Hematopoietic multipotent progenitor cell (in vitro differentiated cells): ENCODE measurements at regions not wholly inside any gene's neighbourhood (a gene's known extent, or its start where the extent isn't known, plus 50 kb on each side); places are given as distances from the start of the nearest gene placed in this dataset.
A peak's percentile ranks its signal among the peaks of the same experiment; 100 is the strongest.

Experiments used
- DNase-seq, 3 donors: peaks; one replicate each; pipeline ENCODE4 v3.0.0-alpha.2; 2011 to 2015; ENCODE audit warnings: low read depth in 2 of 3, low spot score in 2 of 3

- DNase-seq = no peak
These were observed 302.9 kb downstream of the ZNF536 start for GRCh38 chr19:30675086-30675485.

- DNase-seq = no peak
These were observed 302.5 kb downstream of the ZNF536 start for GRCh38 chr19:30674656-30675055.

- no peak for DNase-seq
These were observed 301.2 kb downstream of the ZNF536 start for GRCh38 chr19:30673336-30673735.

- DNase-seq = no peak
These were observed 300.7 kb downstream of the ZNF536 start for GRCh38 chr19:30672926-30673325.

GRCh38 chr19:30671622-30672051, 299.5 kb downstream of the ZNF536 start:
- no peak for DNase-seq

- DNase-seq = no peak
These were observed 299.1 kb downstream of the ZNF536 start for GRCh38 chr19:30671367-30671619.

- no peak for DNase-seq
These were observed 298.6 kb downstream of the ZNF536 start for GRCh38 chr19:30670562-30671366.

- DNase-seq = no peak
These were observed 297.8 kb downstream of the ZNF536 start for GRCh38 chr19:30670011-30670329.

- DNase-seq = peak in 2 of 3 donors; percentile 35 to 58
These were observed 297.3 kb downstream of the ZNF536 start for GRCh38 chr19:30669329-30670010.

- no peak for DNase-seq
These were observed 296.5 kb downstream of the ZNF536 start for GRCh38 chr19:30668521-30669155.

GRCh38 chr19:30667746-30668145, 295.6 kb downstream of the ZNF536 start:
- DNase-seq = no peak

- DNase-seq = no peak
These were observed 295.0 kb downstream of the ZNF536 start for GRCh38 chr19:30667227-30667626.

GRCh38 chr19:30666301-30666803, 294.2 kb downstream of the ZNF536 start:
- peak in 2 of 3 donors; percentile 35 to 53 for DNase-seq

GRCh38 chr19:30665449-30665848, 293.3 kb downstream of the ZNF536 start:
- DNase-seq = no peak

- DNase-seq = no peak
These were observed 291.5 kb downstream of the ZNF536 start for GRCh38 chr19:30663611-30664174.

- no peak for DNase-seq
These were observed 290.2 kb downstream of the ZNF536 start for GRCh38 chr19:30662211-30662861.

- DNase-seq = no peak
These were observed 287.5 kb downstream of the ZNF536 start for GRCh38 chr19:30659638-30660037.

- DNase-seq = no peak
These were observed 284.4 kb downstream of the ZNF536 start for GRCh38 chr19:30656520-30657100.

- DNase-seq = no peak
These were observed 281.6 kb downstream of the ZNF536 start for GRCh38 chr19:30653646-30654386.

GRCh38 chr19:30652751-30653150, 280.6 kb downstream of the ZNF536 start:
- no peak for DNase-seq
